Ishikawa (cell line): ENCODE measurements at regions not wholly inside any gene's neighbourhood (a gene's known extent, or its start where the extent isn't known, plus 50 kb on each side); places are given as distances from the start of the nearest gene placed in this dataset.

Experiments
- CEBPB ChIP-seq: IDR thresholded peaks from 2 replicates; pipeline ENCODE4 v1.6.1; 2012
- CREB1 ChIP-seq: IDR thresholded peaks from 2 replicates; pipeline ENCODE4 v1.6.1; 2012; ENCODE audit warnings: low read depth
- EGR1 ChIP-seq: IDR thresholded peaks from 2 replicates; pipeline ENCODE4 v1.6.1; 2012
- EP300 ChIP-seq: IDR thresholded peaks from 2 replicates; pipeline ENCODE4 v1.6.1; 2012; ENCODE audit warnings: borderline replicate concordance
- FOXM1 ChIP-seq: IDR thresholded peaks from 2 replicates; pipeline ENCODE4 v1.6.1; 2012; ENCODE audit warnings: low read depth, borderline replicate concordance
- NFIC ChIP-seq: IDR thresholded peaks from 2 replicates; pipeline ENCODE4 v1.6.1; 2012
- RAD21 ChIP-seq: IDR thresholded peaks from 2 replicates; pipeline ENCODE4 v1.6.1; 2012; ENCODE audit warnings: low read depth
- TAF1 ChIP-seq: IDR thresholded peaks from 2 replicates; pipeline ENCODE4 v1.6.1; 2012; ENCODE audit warnings: low read depth, mild to moderate bottlenecking
- TCF12 ChIP-seq: IDR thresholded peaks from 2 replicates; pipeline ENCODE4 v1.6.1; 2012; ENCODE audit warnings: low read depth
- TEAD4 ChIP-seq: IDR thresholded peaks from 2 replicates; pipeline ENCODE4 v1.6.1; 2012
- YY1 ChIP-seq: IDR thresholded peaks from 2 replicates; pipeline ENCODE4 v1.6.1; 2012; ENCODE audit warnings: low read depth
- ZBTB7A ChIP-seq: IDR thresholded peaks from 2 replicates; pipeline ENCODE4 v1.6.1; 2012; ENCODE audit warnings: low read depth
- TF ChIP-seq, protein P1 (sequence below): IDR thresholded peaks from 2 replicates; pipeline ENCODE4 v1.6.1; 2012
- TF ChIP-seq, protein P2 (sequence below): IDR thresholded peaks from 2 replicates; pipeline ENCODE4 v1.6.1; 2012
- TF ChIP-seq, protein P3 (sequence below): IDR thresholded peaks from 2 replicates; pipeline ENCODE4 v1.6.1; 2012; ENCODE audit warnings: low read depth, mild to moderate bottlenecking

DNA sequence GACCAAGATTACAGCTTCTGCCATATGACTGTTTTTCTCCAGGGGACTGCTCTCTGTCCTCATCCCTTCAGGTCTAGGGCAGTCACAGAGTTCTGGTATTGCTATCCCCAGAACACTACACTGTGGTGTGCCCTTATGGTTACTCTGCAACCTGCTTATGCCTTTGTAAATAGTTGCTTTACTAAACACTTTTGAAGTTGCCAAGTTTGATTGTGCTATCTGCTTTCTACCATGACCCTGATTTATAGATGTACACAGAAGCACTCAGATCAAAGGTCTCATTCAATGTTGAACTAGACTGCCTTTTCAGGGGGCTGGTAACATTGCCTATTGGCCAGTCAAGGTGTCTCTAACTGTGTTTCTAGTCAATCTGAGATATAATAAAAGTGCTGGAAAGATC lies 794.7 kb downstream of the DHX35 start:
- TF ChIP-seq RAD21 = no peak
- no peak for TF ChIP-seq YY1
- TF ChIP-seq, protein P1, sequence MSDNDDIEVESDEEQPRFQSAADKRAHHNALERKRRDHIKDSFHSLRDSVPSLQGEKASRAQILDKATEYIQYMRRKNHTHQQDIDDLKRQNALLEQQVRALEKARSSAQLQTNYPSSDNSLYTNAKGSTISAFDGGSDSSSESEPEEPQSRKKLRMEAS = no peak
- TF ChIP-seq CREB1 = no peak
- no peak for TF ChIP-seq EGR1
- TF ChIP-seq CEBPB = no peak
- no peak for TF ChIP-seq NFIC
- no peak for TF ChIP-seq TEAD4
- no peak for TF ChIP-seq EP300
- no peak for TF ChIP-seq TCF12
- TF ChIP-seq, protein P2, sequence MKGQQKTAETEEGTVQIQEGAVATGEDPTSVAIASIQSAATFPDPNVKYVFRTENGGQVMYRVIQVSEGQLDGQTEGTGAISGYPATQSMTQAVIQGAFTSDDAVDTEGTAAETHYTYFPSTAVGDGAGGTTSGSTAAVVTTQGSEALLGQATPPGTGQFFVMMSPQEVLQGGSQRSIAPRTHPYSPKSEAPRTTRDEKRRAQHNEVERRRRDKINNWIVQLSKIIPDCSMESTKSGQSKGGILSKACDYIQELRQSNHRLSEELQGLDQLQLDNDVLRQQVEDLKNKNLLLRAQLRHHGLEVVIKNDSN = no peak
- no peak for TF ChIP-seq FOXM1
- TF ChIP-seq, protein P3, sequence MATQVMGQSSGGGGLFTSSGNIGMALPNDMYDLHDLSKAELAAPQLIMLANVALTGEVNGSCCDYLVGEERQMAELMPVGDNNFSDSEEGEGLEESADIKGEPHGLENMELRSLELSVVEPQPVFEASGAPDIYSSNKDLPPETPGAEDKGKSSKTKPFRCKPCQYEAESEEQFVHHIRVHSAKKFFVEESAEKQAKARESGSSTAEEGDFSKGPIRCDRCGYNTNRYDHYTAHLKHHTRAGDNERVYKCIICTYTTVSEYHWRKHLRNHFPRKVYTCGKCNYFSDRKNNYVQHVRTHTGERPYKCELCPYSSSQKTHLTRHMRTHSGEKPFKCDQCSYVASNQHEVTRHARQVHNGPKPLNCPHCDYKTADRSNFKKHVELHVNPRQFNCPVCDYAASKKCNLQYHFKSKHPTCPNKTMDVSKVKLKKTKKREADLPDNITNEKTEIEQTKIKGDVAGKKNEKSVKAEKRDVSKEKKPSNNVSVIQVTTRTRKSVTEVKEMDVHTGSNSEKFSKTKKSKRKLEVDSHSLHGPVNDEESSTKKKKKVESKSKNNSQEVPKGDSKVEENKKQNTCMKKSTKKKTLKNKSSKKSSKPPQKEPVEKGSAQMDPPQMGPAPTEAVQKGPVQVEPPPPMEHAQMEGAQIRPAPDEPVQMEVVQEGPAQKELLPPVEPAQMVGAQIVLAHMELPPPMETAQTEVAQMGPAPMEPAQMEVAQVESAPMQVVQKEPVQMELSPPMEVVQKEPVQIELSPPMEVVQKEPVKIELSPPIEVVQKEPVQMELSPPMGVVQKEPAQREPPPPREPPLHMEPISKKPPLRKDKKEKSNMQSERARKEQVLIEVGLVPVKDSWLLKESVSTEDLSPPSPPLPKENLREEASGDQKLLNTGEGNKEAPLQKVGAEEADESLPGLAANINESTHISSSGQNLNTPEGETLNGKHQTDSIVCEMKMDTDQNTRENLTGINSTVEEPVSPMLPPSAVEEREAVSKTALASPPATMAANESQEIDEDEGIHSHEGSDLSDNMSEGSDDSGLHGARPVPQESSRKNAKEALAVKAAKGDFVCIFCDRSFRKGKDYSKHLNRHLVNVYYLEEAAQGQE = no peak
- TF ChIP-seq TAF1 = no peak
- no peak for TF ChIP-seq ZBTB7A

DNA sequence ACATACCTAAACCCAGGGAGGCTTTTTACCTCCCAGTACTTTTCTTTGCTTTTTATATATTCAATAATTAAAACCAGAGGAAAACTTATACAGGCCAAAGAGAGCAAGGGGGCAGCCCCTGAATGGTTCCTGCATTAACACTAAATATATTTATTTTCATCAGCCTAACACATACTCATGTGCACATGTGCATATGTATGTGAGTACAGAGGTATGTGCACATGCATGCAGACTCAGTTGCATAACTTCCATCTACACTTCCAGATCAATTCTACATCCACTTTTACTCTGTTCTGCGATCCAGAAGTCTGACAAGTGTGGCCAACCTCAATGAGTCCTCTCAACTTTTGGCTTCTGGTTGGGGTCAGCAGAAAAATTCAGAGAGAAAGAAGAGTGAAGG lies 794.2 kb downstream of the DHX35 start:
- no peak for TF ChIP-seq TAF1
- no peak for TF ChIP-seq RAD21
- no peak for TF ChIP-seq CEBPB
- no peak for TF ChIP-seq TCF12
- no peak for TF ChIP-seq EGR1
- TF ChIP-seq CREB1 = no peak
- TF ChIP-seq, protein P3 = no peak
- TF ChIP-seq EP300 = no peak
- no peak for TF ChIP-seq TEAD4
- TF ChIP-seq, protein P2 = no peak
- no peak for TF ChIP-seq YY1
- TF ChIP-seq FOXM1 = no peak
- no peak for TF ChIP-seq ZBTB7A
- TF ChIP-seq, protein P1 = no peak
- no peak for TF ChIP-seq NFIC

DNA sequence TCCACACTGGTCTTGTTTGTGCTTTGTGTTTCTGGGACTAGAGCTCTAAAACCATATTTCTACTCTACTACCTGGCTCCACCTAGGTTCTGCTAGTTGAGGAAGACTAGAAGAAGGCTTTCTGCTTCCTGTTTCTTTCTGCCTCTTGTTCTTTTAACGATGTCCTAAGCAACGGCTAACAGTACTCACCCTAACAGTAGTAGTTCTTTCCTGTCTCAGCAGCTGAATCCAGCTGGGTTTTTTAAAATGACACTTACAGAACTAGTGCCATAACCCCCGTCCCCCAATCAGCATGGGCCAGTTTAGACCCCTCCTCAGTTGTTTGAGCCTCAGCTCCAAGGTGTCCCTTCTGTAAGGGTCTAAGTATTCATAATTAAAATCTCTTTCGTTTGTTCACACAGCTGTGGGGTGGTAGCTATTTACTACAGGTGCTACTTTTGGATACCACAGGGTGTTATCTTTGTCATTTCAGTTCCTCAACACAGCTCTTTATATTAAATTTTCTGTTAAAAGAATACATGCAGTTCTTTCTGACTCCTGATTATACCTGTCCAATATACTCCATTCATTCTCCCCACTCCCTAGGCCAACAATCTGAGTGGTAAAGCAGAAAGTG lies 790.2 kb downstream of the DHX35 start:
- TF ChIP-seq ZBTB7A (no peak), EGR1 (no peak), CEBPB (no peak), TCF12 (no peak), RAD21 (no peak), YY1 (no peak), TEAD4 (no peak), NFIC (no peak), FOXM1 (no peak), CREB1 (no peak), EP300 (no peak), TAF1 (no peak)
- TF ChIP-seq, protein P2 = no peak
- TF ChIP-seq, protein P1 = no peak
- TF ChIP-seq, protein P3 = no peak

DNA sequence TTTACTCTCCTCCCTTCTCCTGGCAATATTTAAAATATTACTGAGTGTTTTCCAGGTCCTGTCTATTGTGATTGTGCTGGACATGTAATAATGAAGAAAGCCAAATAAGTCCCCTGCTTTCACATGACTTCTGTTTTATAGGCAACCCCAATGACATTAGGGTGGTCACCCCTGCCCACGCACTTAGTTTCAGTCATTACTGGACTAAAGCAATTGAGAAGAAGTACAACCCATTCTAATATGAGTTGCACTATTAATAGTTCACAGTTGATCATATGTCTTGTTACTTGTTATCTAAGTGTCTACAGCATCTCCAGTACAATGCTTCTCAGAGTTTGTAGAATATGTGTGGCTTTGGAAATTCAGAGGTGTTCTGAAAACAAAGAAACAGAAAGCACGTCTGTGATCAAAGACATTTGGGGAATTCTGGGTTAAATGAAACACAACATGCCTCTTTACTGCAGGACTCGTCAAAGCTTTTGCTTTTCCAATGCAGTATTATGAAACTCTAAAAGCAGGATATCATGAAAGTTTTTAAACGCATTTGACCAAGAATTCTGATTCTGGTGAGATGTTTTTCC lies 789.5 kb downstream of the DHX35 start:
- TF ChIP-seq TAF1 (no peak), TEAD4 (no peak), TCF12 (no peak), CREB1 (no peak), YY1 (no peak)
